GM10248 (cell line): ENCODE measurements at regions not wholly inside any gene's neighbourhood (a gene's known extent, or its start where the extent isn't known, plus 50 kb on each side); places are given as distances from the start of the nearest gene placed in this dataset.
"Not testable (repeated sequence)": the region's sequence is repeated elsewhere in the genome, so short reads cannot be mapped to it uniquely, and the experiment has no call there.

ENCODE experiments used
- CTCF ChIA-PET: fragments of 300-600 bp; sonication (Branson Sonifier 250); formaldehyde crosslinking; extraction: SDS; loops from one replicate; lab custom pipeline; 2021; ENCODE audit warnings: antibody characterized with exemption; lab: Yijun Ruan, JAX
- POLR2A ChIA-PET: fragments of 350-650 bp; sonication (Branson Sonifier 250); formaldehyde crosslinking; extraction: SDS; loops from one replicate; lab custom pipeline; 2020; ENCODE audit warnings: antibody characterized with exemption; lab: Yijun Ruan, JAX
- DNase-seq: peaks from one replicate; pipeline ENCODE4 v3.0.0; 2012; ENCODE audit errors: extremely low spot score
- TF ChIP-seq, protein P1 (sequence below): IDR thresholded peaks from 2 replicates; pipeline ENCODE4 v1.5.1; 2012; ENCODE audit warnings: mild to moderate bottlenecking, low read depth; ENCODE audit errors: extremely low read depth, missing control alignments, control extremely low read depth

DNA sequence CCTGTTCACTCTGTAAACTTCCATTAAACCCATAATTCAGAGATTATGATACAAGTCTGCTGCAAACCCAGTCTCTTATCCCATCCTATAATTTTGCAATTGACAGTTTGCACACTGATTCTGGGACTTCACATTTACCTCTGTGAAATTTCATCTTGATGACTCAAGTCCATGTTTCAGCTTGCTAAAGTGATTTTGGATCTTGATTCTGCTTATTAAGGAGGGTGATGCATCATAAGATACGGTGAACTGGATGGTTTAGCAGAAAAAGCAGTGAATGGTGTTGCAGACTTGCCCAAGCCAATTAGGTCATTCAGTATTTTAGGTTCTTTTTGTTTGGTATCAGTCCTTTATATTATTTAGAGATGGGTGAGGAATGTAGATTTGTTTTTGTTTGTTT, 125.5 kb upstream of the PODXL start:
- TF ChIP-seq, protein P1, sequence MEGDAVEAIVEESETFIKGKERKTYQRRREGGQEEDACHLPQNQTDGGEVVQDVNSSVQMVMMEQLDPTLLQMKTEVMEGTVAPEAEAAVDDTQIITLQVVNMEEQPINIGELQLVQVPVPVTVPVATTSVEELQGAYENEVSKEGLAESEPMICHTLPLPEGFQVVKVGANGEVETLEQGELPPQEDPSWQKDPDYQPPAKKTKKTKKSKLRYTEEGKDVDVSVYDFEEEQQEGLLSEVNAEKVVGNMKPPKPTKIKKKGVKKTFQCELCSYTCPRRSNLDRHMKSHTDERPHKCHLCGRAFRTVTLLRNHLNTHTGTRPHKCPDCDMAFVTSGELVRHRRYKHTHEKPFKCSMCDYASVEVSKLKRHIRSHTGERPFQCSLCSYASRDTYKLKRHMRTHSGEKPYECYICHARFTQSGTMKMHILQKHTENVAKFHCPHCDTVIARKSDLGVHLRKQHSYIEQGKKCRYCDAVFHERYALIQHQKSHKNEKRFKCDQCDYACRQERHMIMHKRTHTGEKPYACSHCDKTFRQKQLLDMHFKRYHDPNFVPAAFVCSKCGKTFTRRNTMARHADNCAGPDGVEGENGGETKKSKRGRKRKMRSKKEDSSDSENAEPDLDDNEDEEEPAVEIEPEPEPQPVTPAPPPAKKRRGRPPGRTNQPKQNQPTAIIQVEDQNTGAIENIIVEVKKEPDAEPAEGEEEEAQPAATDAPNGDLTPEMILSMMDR = no peak
- ChIA-PET POLR2A (no interaction called here), CTCF (no interaction called here)
- no peak for DNase-seq

DNA sequence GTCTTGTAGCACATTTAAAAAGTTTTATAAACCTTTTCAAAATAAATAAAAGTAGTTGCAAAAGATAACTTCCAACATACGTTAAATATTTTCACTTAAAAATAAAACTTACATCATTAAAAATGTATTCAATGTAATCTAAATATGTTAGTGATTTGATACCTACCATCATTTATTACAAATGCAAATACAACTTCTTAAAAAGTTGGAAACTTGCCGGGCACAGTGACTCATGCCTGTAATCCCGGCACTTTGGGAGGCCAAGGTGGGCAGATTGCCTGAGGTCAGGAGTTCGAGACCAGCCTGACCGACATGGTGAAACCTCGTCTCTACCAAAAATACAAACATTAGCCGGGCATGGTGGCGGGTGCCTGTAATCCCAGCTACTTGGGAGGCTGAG, 122.6 kb upstream of the PODXL start:
- CTCF ChIA-PET, POLR2A ChIA-PET, DNase-seq: not testable (repeated sequence)

DNA sequence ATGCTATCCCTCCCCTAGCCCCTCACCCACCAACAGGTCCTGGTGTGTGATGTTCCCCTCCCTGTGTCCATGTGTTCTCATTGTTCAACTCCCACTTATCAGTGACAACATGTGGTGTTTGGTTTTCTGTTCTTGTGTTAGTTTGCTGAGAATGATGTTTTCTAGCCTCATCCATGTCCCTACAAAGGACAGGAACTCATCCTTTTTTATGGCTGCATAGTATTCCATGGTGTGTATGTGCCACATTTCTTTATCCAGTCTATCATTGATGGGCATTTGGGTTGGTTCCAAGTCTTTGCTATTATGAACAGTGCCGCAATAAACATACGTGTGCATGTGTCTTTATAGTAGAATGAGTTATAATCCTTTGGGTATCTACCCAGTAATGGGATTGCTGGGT, 120.4 kb upstream of the PODXL start:
- POLR2A ChIA-PET, CTCF ChIA-PET, DNase-seq: not testable (repeated sequence)

DNA sequence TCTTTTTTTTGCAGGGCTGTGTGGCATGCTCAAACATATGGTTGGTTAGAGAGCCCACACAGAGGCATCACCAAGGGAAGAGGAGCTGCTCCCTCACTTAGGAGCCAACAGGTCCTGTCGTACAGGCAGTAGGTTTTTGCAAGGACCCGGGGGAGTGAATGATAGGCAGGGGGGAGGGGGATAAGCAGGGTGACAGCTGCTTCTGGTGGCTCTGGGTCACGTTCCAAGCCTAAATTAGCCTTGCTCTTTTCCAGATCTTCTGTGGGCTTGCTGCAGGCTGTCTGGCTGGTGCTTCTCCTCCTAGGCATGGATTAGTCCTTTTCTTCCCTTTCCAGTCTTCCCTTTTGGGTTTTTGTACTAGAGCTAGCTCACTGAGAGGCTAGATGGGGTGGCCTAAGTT, 117.7 kb upstream of the PODXL start:
- ChIA-PET CTCF (interaction anchor here (2.3 to 2.9 kb wide), 2 partner anchors 15 to 19 kb away, joined by 7 to 8 read pairs; no protein-coding TSS in a partner anchor), POLR2A (no interaction called here)
- DNase-seq = no peak
- TF ChIP-seq, protein P1 = no peak

DNA sequence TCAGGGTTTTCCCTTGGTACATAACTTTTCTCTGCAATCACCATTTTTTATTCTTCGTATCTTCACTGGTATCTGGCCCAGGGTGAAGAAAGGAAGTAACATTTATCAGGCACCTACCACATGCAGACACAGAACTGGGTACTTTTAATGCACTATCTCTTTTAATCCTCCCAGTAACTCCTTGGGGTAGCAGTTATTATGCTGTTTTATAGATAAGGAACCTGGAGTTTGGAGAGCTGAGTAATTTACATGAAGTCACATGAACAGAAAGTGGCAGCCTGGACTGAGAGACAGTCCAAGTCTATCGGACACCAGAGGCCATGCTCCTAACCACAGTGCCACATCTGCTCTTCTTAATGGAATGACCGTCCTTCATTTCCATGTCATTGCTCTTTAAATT, 117.1 kb upstream of the PODXL start:
- ChIA-PET POLR2A (no interaction called here), CTCF (interaction anchor here (2.3 to 2.9 kb wide), 2 partner anchors 16 to 19 kb away, joined by 7 to 8 read pairs; no protein-coding TSS in a partner anchor)

DNA sequence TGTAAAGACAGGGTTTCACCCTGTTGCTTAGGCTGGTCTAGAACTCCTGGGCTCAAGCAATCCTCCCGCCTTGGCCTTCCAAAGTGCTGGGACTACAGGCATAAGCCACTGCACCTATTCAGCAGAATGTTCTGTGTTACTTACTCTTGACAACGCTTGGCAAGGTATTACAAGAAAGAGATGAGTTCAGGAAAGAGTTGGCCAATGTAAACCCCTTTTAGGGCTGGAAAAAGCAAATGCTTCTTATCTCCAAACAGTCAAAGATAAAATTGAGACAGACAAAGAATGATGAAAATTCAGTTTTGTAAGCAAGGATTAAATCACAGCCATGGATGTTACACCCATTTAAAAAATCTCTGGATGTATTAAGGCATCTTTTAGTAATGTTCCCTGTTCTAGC, 114.0 kb upstream of the PODXL start:
- TF ChIP-seq, protein P1 = no peak
- POLR2A ChIA-PET = no interaction called here
- CTCF ChIA-PET = interaction anchor here (0.7 to 3.1 kb wide), 4 partner anchors 13 to 163 kb away, joined by 3 to 12 read pairs (median 4); no protein-coding TSS in a partner anchor
- DNase-seq = no peak

More for the DNA sequence above, 117.1 kb upstream of the PODXL start:
- TF ChIP-seq, protein P1 = no peak
- no peak for DNase-seq

DNA sequence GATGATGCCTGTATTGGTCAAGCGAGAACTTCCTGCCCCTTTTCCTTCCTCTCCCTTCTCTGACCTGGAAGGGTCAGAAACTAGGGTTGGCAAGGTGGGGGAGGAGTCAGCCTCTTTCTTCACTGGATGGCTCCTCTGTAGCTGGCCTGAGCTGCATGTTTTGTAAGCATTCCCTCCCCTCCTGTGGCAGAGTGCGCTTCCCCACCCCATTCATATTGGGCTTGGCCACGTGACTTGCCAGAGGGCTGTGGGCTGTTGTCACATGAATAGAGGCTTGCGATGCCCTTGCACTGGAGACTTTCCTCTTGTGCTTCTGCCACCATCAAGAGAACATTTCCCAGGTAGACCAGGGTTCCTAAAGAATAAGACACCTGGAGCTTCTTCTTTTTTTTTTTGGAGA, 111.3 kb upstream of the PODXL start:
- TF ChIP-seq, protein P1 = no peak
- ChIA-PET CTCF (interaction anchor here (3.1 kb wide), 1 partner anchor 12 kb away, joined by 12 read pairs; no protein-coding TSS in a partner anchor), POLR2A (no interaction called here)
- no peak for DNase-seq

DNA sequence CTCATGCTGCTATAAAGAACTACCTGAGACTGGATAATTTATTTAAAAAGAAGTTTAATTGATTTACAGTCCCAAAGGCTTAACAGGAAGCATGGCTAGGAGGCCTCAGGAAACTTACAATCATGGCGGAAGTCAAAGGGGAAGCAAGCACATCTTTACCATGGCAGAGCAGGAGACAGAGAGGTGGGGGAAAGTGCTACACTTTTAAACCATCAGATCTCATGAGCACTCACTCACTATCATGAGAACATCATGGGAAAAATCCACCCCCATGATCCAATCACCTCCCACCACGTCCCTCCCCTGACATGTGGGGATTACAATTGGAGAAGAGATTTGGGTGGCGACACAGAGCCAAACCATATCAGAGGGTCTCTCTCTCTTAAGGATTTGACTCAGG, 108.6 kb upstream of the PODXL start:
- TF ChIP-seq, protein P1 = no peak
- DNase-seq = no peak
- POLR2A ChIA-PET = no interaction called here
- CTCF ChIA-PET = no interaction called here
